GM19372 (cell line): ENCODE measurements at regions not wholly inside any gene's neighbourhood (a gene's known extent, or its start where the extent isn't known, plus 50 kb on each side); places are given as distances from the start of the nearest gene placed in this dataset.

Experiments used
- ATAC-seq: cut with Tn5 transposase; IDR thresholded peaks from one replicate; pipeline ENCODE4 v1.9.1; 2021; ENCODE audit warnings: mild to moderate bottlenecking, low read depth, moderate library complexity; ENCODE audit not compliant: unreplicated experiment

GRCh38 chr3:130838898-130839600, 54.8 kb upstream of the ATP2C1 start:
- no peak for ATAC-seq

- ATAC-seq, result peak; percentile 74
These were observed 54.1 kb upstream of the ATP2C1 start for GRCh38 chr3:130839813-130840212.

- ATAC-seq, result no peak
These were observed 52.5 kb upstream of the ATP2C1 start for GRCh38 chr3:130841357-130841756.

GRCh38 chr3:130843441-130843840, 50.4 kb upstream of the ATP2C1 start:
- no peak for ATAC-seq
